ENCODE measurements at regions not wholly inside any gene's neighbourhood (a gene's known extent, or its start where the extent isn't known, plus 50 kb on each side); places are given as distances from the start of the nearest gene placed in this dataset.

DNA sequence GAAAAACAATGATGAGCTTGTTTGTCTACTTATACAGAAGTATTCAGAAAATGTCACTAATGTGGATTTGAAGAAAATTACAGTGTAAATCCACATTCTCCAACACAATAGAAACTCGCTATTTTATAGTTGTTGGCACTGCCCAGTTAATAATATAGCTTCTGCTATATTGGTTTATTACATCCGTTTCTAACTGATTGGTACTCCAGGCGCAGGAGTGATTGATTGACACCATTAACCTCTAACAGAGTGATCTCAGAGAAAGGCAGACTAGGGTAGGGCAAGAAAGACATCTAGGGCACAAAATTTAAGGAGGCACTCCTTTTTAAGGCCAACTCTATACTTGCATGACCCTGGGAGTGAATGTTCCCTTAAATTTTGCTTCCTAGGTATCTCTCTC, 84.0 kb upstream of the MIER3 start:
- Histone ChIP-seq H3K36me3 (ENCODE audit: insufficient read depth, low read length) (no peaks in the 10 kb centered on the region), H3K27me3 (ENCODE audit: insufficient read depth, low read length) (peaks cover 6% of the 10 kb centered on the region), H2AFZ (ENCODE audit: low read length) (no peak overlapping the region), H3F3A (ENCODE audit: insufficient read depth, low read length) (0 out of 2 replicates have a peak, but pooled peaks cover 3% of the 10 kb centered on the region), H3K4me3 (ENCODE audit: low read depth, low read length, poor library complexity, severe bottlenecking) (no peak overlapping the region), H3K9ac (ENCODE audit: low read length) (no peak overlapping the region), H3K79me2 (ENCODE audit: insufficient read depth, low read length) (no peaks in the 10 kb centered on the region), H3K4me2 (ENCODE audit: low read length) (no peak overlapping the region), H3K9me3 (ENCODE audit: low read length) (no peaks in the 10 kb centered on the region), H3K9me2 (ENCODE audit: low read depth, low read length) (no peaks in the 10 kb centered on the region), H4K20me1 (ENCODE audit: insufficient read depth, low read length) (no peaks in the 10 kb centered on the region), H3K27ac (ENCODE audit: low read depth, low read length, poor library complexity, severe bottlenecking) (no peak overlapping the region), H3K4me1 (ENCODE audit: insufficient read depth, low read length, severe bottlenecking) (no peaks in the 10 kb centered on the region)
- no peak for TF ChIP-seq EZH2 (IDR thresholded peaks at IDR 0.05; ENCODE audit: borderline replicate concordance, low read length)
- TF ChIP-seq, protein P1, sequence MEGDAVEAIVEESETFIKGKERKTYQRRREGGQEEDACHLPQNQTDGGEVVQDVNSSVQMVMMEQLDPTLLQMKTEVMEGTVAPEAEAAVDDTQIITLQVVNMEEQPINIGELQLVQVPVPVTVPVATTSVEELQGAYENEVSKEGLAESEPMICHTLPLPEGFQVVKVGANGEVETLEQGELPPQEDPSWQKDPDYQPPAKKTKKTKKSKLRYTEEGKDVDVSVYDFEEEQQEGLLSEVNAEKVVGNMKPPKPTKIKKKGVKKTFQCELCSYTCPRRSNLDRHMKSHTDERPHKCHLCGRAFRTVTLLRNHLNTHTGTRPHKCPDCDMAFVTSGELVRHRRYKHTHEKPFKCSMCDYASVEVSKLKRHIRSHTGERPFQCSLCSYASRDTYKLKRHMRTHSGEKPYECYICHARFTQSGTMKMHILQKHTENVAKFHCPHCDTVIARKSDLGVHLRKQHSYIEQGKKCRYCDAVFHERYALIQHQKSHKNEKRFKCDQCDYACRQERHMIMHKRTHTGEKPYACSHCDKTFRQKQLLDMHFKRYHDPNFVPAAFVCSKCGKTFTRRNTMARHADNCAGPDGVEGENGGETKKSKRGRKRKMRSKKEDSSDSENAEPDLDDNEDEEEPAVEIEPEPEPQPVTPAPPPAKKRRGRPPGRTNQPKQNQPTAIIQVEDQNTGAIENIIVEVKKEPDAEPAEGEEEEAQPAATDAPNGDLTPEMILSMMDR (IDR thresholded peaks at IDR 0.05; ENCODE audit: low read length) = no peak

DNA sequence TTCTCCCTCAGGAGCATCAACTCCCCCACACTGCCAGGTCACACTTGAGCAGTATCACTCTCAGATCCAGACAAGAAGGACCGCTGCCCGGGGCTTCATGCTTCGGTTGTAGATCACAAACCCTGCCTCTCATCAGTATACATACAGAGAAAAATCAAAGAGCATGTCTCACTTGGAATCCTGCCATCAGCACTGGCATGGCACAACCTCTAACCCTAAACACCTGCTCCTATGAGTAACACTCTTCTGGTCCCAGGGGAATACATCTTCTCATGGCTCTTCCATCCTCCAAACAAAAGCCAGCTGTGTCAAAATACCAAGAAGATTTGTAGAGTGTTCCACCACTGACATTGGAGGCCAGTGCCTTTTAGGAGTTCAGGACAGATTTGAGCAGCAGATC, 84.8 kb upstream of the MIER3 start:
- Histone ChIP-seq H3K9me3 (ENCODE audit: low read length) (no peaks in the 10 kb centered on the region), H3F3A (ENCODE audit: insufficient read depth, low read length) (0 out of 2 replicates have a peak, but pooled peaks cover 3% of the 10 kb centered on the region), H3K79me2 (ENCODE audit: insufficient read depth, low read length) (no peaks in the 10 kb centered on the region), H3K4me1 (ENCODE audit: insufficient read depth, low read length, severe bottlenecking) (no peaks in the 10 kb centered on the region), H3K9ac (ENCODE audit: low read length) (no peak overlapping the region), H3K4me2 (ENCODE audit: low read length) (no peak overlapping the region), H4K20me1 (ENCODE audit: insufficient read depth, low read length) (no peaks in the 10 kb centered on the region), H3K9me2 (ENCODE audit: low read depth, low read length) (no peaks in the 10 kb centered on the region), H2AFZ (ENCODE audit: low read length) (no peak overlapping the region), H3K27ac (ENCODE audit: low read depth, low read length, poor library complexity, severe bottlenecking) (no peak overlapping the region), H3K4me3 (ENCODE audit: low read depth, low read length, poor library complexity, severe bottlenecking) (no peak overlapping the region), H3K27me3 (ENCODE audit: insufficient read depth, low read length) (peaks cover 6% of the 10 kb centered on the region), H3K36me3 (ENCODE audit: insufficient read depth, low read length) (no peaks in the 10 kb centered on the region)
- no peak for TF ChIP-seq EZH2 (IDR thresholded peaks at IDR 0.05; ENCODE audit: borderline replicate concordance, low read length)
- TF ChIP-seq, protein P1 (IDR thresholded peaks at IDR 0.05; ENCODE audit: low read length) = no peak

DNA sequence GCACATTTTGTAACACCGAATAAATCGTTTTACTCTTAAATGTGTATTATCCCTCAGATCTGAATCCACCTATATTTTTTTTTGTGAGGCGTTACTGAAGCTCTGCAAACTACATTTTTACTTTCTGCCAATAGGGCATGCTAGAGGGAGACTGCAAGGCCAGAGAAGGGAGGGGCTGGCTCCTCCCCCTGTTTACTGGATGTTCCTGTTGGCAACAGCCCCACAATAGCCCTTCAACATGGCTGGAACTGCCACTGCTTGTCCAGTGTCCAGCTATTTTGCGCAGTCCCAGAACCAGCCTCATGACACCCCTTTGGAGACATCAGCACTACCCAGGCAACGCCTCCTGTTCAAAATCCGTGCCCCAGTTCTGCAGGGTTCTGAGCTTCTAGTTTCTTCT, 85.4 kb upstream of the MIER3 start:
- no peak overlapping the region for H3K4me2 ChIP-seq (ENCODE audit: low read length)
- no peaks in the 10 kb centered on the region for H3K79me2 ChIP-seq (ENCODE audit: insufficient read depth, low read length)
- no peaks in the 10 kb centered on the region for H4K20me1 ChIP-seq (ENCODE audit: insufficient read depth, low read length)
- no peaks in the 10 kb centered on the region for H3K36me3 ChIP-seq (ENCODE audit: insufficient read depth, low read length)
- H3K9me3 ChIP-seq (ENCODE audit: low read length) = no peaks in the 10 kb centered on the region
- H3F3A ChIP-seq (ENCODE audit: insufficient read depth, low read length) = 0 out of 2 replicates have a peak, but pooled peaks cover 3% of the 10 kb centered on the region
- H3K4me3 ChIP-seq (ENCODE audit: low read depth, low read length, poor library complexity, severe bottlenecking) = no peak overlapping the region
- H3K4me1 ChIP-seq (ENCODE audit: insufficient read depth, low read length, severe bottlenecking) = no peaks in the 10 kb centered on the region
- no peak overlapping the region for H2AFZ ChIP-seq (ENCODE audit: low read length)
- H3K9ac ChIP-seq (ENCODE audit: low read length) = no peak overlapping the region
- TF ChIP-seq, protein P1 (IDR thresholded peaks at IDR 0.05; ENCODE audit: low read length) = no peak
- TF ChIP-seq EZH2 (IDR thresholded peaks at IDR 0.05; ENCODE audit: borderline replicate concordance, low read length) = no peak
- H3K9me2 ChIP-seq (ENCODE audit: low read depth, low read length) = no peaks in the 10 kb centered on the region
- peaks cover 6% of the 10 kb centered on the region for H3K27me3 ChIP-seq (ENCODE audit: insufficient read depth, low read length)
- H3K27ac ChIP-seq (ENCODE audit: low read depth, low read length, poor library complexity, severe bottlenecking) = no peak overlapping the region
